Stimulated activated CD4-positive, alpha-beta T cell treated with anti-CD3 and anti-CD28 coated beads, TNF-alpha, amount 100 ng/mL, for 4 hours (primary cell): ENCODE measurements at regions not wholly inside any gene's neighbourhood (a gene's known extent, or its start where the extent isn't known, plus 50 kb on each side); places are given as distances from the start of the nearest gene placed in this dataset.

Source experiments
- DNase-seq, 3 experiments: peaks; one replicate each; pipeline ENCODE4 v3.0.0-alpha.2; 2020; ENCODE audit warnings: low read depth in 3 of 3

DNA sequence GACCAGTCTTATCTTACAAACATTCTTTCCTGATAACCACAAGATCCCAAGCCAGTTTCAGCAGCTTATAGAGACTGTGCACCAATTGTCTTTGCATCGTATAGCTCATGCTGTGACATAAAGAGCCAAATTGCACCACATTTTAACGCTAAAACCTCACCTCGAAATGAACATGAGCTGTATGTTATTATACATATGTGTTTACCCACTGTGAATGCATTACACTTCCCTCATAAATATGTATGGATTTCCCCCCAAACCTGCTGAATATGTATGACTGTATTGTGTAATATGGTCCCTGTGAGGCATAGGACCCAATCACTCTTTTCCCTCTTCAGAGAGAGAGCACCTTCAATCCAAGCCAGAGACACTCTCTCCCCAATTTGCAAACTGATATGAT lies 692.4 kb downstream of the NLGN4X start:
- DNase-seq, result no peak

DNA sequence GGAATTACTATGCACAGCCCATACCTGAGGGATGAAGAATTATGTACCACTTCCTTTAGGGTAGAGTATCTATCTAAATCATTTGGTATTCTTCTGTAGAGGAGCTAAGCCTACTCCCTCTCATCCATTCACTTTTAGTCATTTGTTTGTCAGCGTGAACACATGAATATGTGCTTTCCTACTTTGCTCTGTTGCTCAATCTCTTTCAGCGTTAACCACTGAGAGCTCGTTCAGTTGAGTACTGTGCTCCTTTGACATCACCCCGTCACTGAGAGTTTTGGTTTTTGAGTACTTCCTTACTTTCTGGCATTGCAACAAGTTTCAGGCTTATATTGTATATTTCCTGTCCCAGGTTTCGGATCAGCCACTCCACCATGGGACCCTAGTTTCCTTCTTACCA lies 700.6 kb downstream of the NLGN4X start:
- DNase-seq, result no peak

- no peak for DNase-seq
Measured at GRCh38 chrX:5526191-5526590, 702.5 kb downstream of the NLGN4X start.

GRCh38 chrX:5490786-5491563 lies 737.7 kb downstream of the NLGN4X start:
- no peak for DNase-seq

- DNase-seq, result no peak
Measured at GRCh38 chrX:5474282-5474681, 754.4 kb downstream of the NLGN4X start.

DNA sequence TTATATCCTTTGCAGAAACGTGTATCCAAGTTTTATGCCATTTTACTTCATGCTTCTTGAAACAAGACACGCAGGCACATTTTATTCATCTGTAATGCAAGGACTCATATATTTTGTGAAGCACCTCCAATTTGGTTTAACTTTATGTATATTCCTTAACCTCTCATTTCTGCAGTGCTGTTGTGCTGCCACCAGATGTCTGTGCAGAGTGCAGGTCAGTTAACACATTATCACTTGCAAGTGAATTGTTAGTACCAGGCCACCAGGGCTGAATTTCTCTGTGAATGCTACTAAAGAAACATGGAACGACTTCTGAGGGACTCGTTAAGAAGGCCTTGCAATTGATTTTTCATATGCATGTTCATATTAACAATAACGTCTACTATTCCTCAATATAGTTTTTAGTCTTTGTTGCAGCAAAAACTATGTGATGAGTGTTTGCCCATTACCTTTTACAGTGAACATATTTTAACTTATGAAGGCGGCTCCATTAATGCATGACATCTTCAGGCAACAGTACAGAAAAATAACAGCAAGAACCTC lies 770.3 kb downstream of the NLGN4X start:
- DNase-seq, result no peak

- no peak for DNase-seq
Measured at GRCh38 chrX:5449323-5449722, 779.3 kb downstream of the NLGN4X start.

- no peak for DNase-seq
Measured at GRCh38 chrX:5431823-5432222, 796.8 kb downstream of the NLGN4X start.

GRCh38 chrX:5425119-5425518 lies 803.5 kb downstream of the NLGN4X start:
- no peak for DNase-seq

GRCh38 chrX:5417381-5417780 lies 811.3 kb downstream of the NLGN4X start:
- DNase-seq, result no peak

DNA sequence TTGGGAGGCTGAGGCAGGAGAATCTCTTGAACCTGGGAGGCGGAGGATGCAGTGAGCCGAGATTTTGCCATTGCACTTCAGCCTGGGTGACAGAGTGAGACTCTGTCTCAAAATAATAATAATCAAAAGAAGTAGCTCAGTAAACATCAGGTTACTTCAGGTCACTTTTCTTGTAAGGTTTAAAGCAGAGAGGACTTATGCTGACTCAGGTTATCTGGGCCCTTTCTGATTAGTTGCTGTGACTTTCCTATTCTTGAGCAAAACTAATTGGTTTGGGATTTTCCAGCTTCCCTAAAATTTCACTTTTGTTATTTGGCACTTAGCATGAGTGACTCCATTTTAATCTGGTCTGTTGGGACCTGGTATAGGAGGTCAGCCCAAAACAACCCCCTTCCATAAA lies 812.9 kb downstream of the NLGN4X start:
- DNase-seq, result no peak

GRCh38 chrX:5409106-5409505 lies 819.6 kb downstream of the NLGN4X start:
- DNase-seq, result no peak

DNA sequence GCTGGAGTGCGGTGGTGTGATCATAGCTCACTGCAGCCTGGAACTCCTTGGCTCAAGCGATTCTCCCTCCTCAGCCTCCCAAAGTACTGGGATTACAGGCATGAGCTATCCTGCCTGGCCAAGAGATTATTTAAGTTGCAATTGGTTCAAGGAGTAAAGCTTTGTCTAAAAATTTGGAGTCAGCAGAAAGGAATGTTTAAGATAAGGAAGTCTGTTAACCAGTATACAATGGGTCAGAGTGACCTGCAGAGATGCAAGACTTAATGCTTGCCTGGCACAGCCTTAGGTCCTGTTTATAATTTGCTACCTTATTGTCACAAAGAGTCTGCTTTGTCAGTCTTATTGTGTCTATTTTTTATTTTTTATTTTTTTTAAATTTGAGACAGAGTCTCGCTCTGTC lies 826.2 kb downstream of the NLGN4X start:
- DNase-seq, result no peak

GRCh38 chrX:5399403-5399802 lies 829.3 kb downstream of the NLGN4X start:
- DNase-seq, result no peak

DNA sequence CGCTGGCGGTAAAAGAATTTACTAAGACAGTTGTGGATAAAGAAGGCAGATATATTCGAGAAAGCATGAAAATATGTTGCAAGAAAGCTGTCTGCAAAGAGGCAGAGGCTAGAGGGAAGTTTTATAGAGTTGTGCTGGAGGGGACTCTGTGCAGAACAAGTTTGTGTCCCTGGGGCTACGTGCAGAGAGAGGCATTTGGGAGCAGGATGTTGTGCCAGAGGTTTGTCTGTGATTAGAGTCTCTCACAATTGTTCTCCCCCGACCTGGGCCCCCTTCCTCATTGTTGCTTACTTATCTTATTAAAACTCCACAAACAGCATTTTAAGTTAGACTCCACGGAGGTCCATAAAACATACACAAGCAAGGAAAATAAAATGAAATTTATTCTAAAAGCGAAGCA lies 831.3 kb downstream of the NLGN4X start:
- no peak for DNase-seq

GRCh38 chrX:5390376-5390775 lies 838.3 kb downstream of the NLGN4X start:
- DNase-seq, result no peak

DNA sequence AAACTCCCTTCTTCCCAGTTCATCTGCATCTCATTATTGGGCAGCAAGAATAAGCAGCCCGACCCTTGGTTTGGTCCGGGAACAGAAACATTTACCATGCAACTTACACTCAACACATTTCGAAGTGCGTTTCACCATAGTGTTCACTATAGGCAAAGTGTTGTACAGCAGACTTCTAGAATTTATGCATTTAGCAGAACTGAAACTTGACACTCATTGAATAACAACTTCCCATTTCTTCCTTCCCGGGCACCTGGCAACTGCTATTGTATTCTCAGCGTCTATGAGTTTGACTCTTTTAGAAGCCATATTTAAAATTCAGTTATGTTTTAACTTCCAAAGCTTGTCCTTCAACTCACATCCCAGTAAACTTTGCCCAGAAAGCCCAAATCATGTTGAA lies 840.6 kb downstream of the NLGN4X start:
- no peak for DNase-seq

DNA sequence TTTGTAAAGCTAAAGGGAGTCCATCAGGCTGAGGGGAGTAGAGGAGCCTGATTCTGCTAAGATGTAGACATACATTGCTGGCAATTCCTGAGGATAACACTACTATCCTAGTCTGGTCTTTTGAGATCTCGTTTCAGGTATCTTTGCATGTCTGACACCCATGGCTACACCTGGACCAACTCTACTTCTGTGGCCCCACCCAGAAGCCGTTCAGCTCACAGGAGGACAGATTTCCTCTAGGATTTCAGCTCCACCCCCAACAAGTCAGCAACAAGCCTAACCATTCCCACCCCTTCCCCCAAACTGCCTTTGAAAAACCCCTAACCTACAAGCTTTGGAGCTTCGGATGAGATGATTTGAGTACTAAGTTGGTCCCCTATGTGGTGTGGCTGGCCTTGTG lies 848.2 kb downstream of the NLGN4X start:
- DNase-seq, result no peak

DNA sequence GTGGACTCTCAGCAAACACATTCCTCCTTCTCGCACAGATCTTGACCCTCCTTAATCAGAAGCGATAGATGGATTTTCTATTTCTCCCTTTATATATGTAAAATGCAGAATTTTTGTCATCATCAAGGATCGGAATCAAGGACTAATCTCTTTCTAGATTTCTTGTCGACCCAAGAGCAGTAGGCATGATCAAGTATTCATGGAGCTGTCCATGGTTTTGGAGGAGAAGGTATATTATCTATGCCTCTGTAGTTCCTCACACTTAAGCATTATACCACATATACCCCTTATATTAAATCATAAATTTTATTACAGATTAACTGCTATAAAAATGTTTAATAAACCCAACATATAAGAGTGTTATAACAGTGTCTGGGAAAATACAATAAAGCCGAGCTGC lies 886.8 kb downstream of the NLGN4X start:
- no peak for DNase-seq

GRCh38 chrX:5337160-5337559 lies 891.5 kb downstream of the NLGN4X start:
- DNase-seq, result no peak

DNA sequence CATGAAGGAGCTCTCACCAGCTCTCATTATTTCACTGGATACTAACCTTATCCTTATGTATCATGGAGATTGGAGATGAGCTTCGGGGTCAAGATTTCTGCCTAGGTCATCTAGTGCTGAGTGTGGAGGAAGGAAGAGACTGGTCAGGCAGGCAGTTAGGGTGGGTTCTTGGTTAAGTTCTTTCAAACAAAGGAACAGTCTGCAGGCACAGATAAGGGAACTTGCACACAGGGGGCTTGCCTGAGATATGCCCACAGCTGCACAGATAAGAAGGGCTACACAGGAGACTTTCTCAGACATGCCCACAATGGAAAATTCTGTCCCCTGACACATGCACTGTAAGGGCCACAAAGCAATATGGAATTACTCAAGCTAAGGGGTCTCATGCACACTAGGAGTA lies 904.1 kb downstream of the NLGN4X start:
- DNase-seq, result no peak

- no peak for DNase-seq
Measured at GRCh38 chrX:5314148-5314547, 914.5 kb downstream of the NLGN4X start.

GRCh38 chrX:5307416-5307815 lies 921.3 kb downstream of the NLGN4X start:
- no peak for DNase-seq

- no peak for DNase-seq
Measured at GRCh38 chrX:5306654-5307121, 922.0 kb downstream of the NLGN4X start.
